ENCODE measurements at regions not wholly inside any gene's neighbourhood (a gene's known extent, or its start where the extent isn't known, plus 50 kb on each side); places are given as distances from the start of the nearest gene placed in this dataset.

- DNase-seq (ENCODE audit: low spot score), result no peak
These were observed 89.5 kb upstream of the PGBD5 start for GRCh38 chr1:230515451-230516145.

- DNase-seq (ENCODE audit: low spot score), result no peak
These were observed 84.4 kb upstream of the PGBD5 start for GRCh38 chr1:230510496-230510895.

- no peak for DNase-seq (ENCODE audit: low spot score)
These were observed 83.3 kb upstream of the PGBD5 start for GRCh38 chr1:230509281-230509977.

GRCh38 chr1:230507666-230508402, 81.7 kb upstream of the PGBD5 start:
- peak; percentile 69 for DNase-seq (ENCODE audit: low spot score)

GRCh38 chr1:230507236-230507635, 81.1 kb upstream of the PGBD5 start:
- DNase-seq (ENCODE audit: low spot score), result peak; percentile 2

GRCh38 chr1:230506451-230506850, 80.3 kb upstream of the PGBD5 start:
- no peak for DNase-seq (ENCODE audit: low spot score)

- DNase-seq (ENCODE audit: low spot score), result no peak
These were observed 78.2 kb upstream of the PGBD5 start for GRCh38 chr1:230504310-230504709.

GRCh38 chr1:230503726-230504125, 77.6 kb upstream of the PGBD5 start:
- DNase-seq (ENCODE audit: low spot score), result no peak

- no peak for DNase-seq (ENCODE audit: low spot score)
These were observed 76.9 kb upstream of the PGBD5 start for GRCh38 chr1:230502996-230503395.

GRCh38 chr1:230502306-230502705, 76.2 kb upstream of the PGBD5 start:
- DNase-seq (ENCODE audit: low spot score), result no peak

- DNase-seq (ENCODE audit: low spot score), result no peak
These were observed 75.7 kb upstream of the PGBD5 start for GRCh38 chr1:230501849-230502248.

GRCh38 chr1:230501242-230501641, 75.1 kb upstream of the PGBD5 start:
- DNase-seq (ENCODE audit: low spot score), result no peak

GRCh38 chr1:230500063-230500462, 73.9 kb upstream of the PGBD5 start:
- no peak for DNase-seq (ENCODE audit: low spot score)

- no peak for DNase-seq (ENCODE audit: low spot score)
These were observed 73.4 kb upstream of the PGBD5 start for GRCh38 chr1:230499496-230499895.

GRCh38 chr1:230498704-230499103, 72.6 kb upstream of the PGBD5 start:
- no peak for DNase-seq (ENCODE audit: low spot score)

- DNase-seq (ENCODE audit: low spot score), result no peak
These were observed 70.3 kb upstream of the PGBD5 start for GRCh38 chr1:230496451-230496850.

GRCh38 chr1:230495891-230496385, 69.8 kb upstream of the PGBD5 start:
- DNase-seq (ENCODE audit: low spot score), result no peak

GRCh38 chr1:230495076-230495475, 68.9 kb upstream of the PGBD5 start:
- no peak for DNase-seq (ENCODE audit: low spot score)

GRCh38 chr1:230494514-230494913, 68.4 kb upstream of the PGBD5 start:
- DNase-seq (ENCODE audit: low spot score), result no peak

- no peak for DNase-seq (ENCODE audit: low spot score)
These were observed 67.9 kb upstream of the PGBD5 start for GRCh38 chr1:230494026-230494425.

- no peak for DNase-seq (ENCODE audit: low spot score)
These were observed 67.1 kb upstream of the PGBD5 start for GRCh38 chr1:230493264-230493663.

GRCh38 chr1:230490436-230490835, 64.3 kb upstream of the PGBD5 start:
- DNase-seq (ENCODE audit: low spot score), result no peak
